Cardiac muscle cell (in vitro differentiated cells and primary cell): ENCODE measurements at regions not wholly inside any gene's neighbourhood (a gene's known extent, or its start where the extent isn't known, plus 50 kb on each side); places are given as distances from the start of the nearest gene placed in this dataset.
A peak's percentile ranks its signal among the peaks of the same experiment; 100 is the strongest.

Experiments used
- DNase-seq, 2 donors: peaks; one replicate each; pipeline versions ENCODE4 v3.0.0 to v3.0.0-alpha.2; 2010 to 2017; ENCODE audit warnings: low read depth in 1 of 2, low spot score in 1 of 2
- H3K27ac ChIP-seq: fragments of 200-600 bp; sonication (generic); 2 replicates; pipeline ENCODE4 v1.5.1; 2016
- H3K27me3 ChIP-seq: fragments of 200-600 bp; sonication (generic); 2 replicates; pipeline ENCODE4 v1.6.0; 2016; ENCODE audit warnings: control low read depth
- H3K36me3 ChIP-seq: fragments of 200-600 bp; sonication (generic); 2 replicates; pipeline ENCODE4 v1.5.1; 2016; ENCODE audit warnings: control low read depth
- H3K4me1 ChIP-seq: fragments of 200-600 bp; sonication (generic); 2 replicates; pipeline ENCODE4 v1.8.1; 2017; ENCODE audit warnings: low read depth, mild to moderate bottlenecking, mixed run types
- H3K4me3 ChIP-seq: fragments of 200-600 bp; sonication (generic); 2 replicates; pipeline ENCODE4 v1.5.1; 2016; ENCODE audit warnings: mild to moderate bottlenecking
- H3K9me3 ChIP-seq: fragments of 200-600 bp; sonication (generic); 2 replicates; pipeline ENCODE4 v1.5.1; 2017; ENCODE audit warnings: low read depth, mild to moderate bottlenecking, control low read depth
- CTCF ChIP-seq: IDR thresholded peaks from 2 replicates; pipeline ENCODE4 v1.5.1; 2012; ENCODE audit warnings: low read depth, mild to moderate bottlenecking, low read length

- TF ChIP-seq CTCF, result no peak
- no peaks in the 10 kb centered on the region for H3K4me1 ChIP-seq
- no peaks in the 10 kb centered on the region for H3K9me3 ChIP-seq
- H3K36me3 ChIP-seq, result no peaks in the 10 kb centered on the region
- DNase-seq, result no peak
- no peak overlapping the region for H3K27ac ChIP-seq
- no peaks in the 10 kb centered on the region for H3K27me3 ChIP-seq
- no peak overlapping the region for H3K4me3 ChIP-seq
These were observed 538.2 kb upstream of the SEMA3D start for GRCh38 chr7:85725026-85725425.

GRCh38 chr7:85719981-85720953 is 533.4 kb upstream of the SEMA3D start:
- no peak overlapping the region for H3K27ac ChIP-seq
- no peaks in the 10 kb centered on the region for H3K27me3 ChIP-seq
- TF ChIP-seq CTCF, result no peak
- no peak overlapping the region for H3K4me3 ChIP-seq
- H3K9me3 ChIP-seq, result no peaks in the 10 kb centered on the region
- no peaks in the 10 kb centered on the region for H3K36me3 ChIP-seq
- no peaks in the 10 kb centered on the region for H3K4me1 ChIP-seq
- peak in 1 of 2 donors; percentile 92 for DNase-seq

GRCh38 chr7:85716353-85716752 is 529.5 kb upstream of the SEMA3D start:
- Histone ChIP-seq H3K4me3 (no peak overlapping the region), H3K9me3 (no peaks in the 10 kb centered on the region), H3K4me1 (no peaks in the 10 kb centered on the region), H3K27me3 (no peaks in the 10 kb centered on the region), H3K27ac (no peak overlapping the region), H3K36me3 (no peaks in the 10 kb centered on the region)
- no peak for TF ChIP-seq CTCF
- DNase-seq, result no peak

- no peaks in the 10 kb centered on the region for H3K4me1 ChIP-seq
- no peak overlapping the region for H3K27ac ChIP-seq
- TF ChIP-seq CTCF, result no peak
- H3K27me3 ChIP-seq, result no peaks in the 10 kb centered on the region
- no peak overlapping the region for H3K4me3 ChIP-seq
- no peaks in the 10 kb centered on the region for H3K9me3 ChIP-seq
- DNase-seq, result no peak
- no peaks in the 10 kb centered on the region for H3K36me3 ChIP-seq
These were observed 528.1 kb upstream of the SEMA3D start for GRCh38 chr7:85714951-85715350.

- DNase-seq, result no peak
- no peaks in the 10 kb centered on the region for H3K36me3 ChIP-seq
- no peak for TF ChIP-seq CTCF
These were observed 527.3 kb upstream of the SEMA3D start for GRCh38 chr7:85714043-85714578.

More at GRCh38 chr7:85714043-85714578, 527.3 kb upstream of the SEMA3D start:
- no peaks in the 10 kb centered on the region for H3K9me3 ChIP-seq
- no peaks in the 10 kb centered on the region for H3K27me3 ChIP-seq
- no peak overlapping the region for H3K4me3 ChIP-seq
- no peaks in the 10 kb centered on the region for H3K4me1 ChIP-seq
- H3K27ac ChIP-seq, result no peak overlapping the region
